DND-41 (cell line): ENCODE measurements at regions not wholly inside any gene's neighbourhood (a gene's known extent, or its start where the extent isn't known, plus 50 kb on each side); places are given as distances from the start of the nearest gene placed in this dataset.

Experiments
- ATAC-seq: fragments of 200-7000 bp; cut with Tn5 transposase; 3 replicates; pipeline ENCODE4 v1.9.1; 2021; ENCODE audit warnings: low read depth; ENCODE audit not compliant: insufficient read depth
- DNase-seq: peaks from one replicate; pipeline ENCODE4 v3.0.0-alpha.2; 2020
- H2AFZ ChIP-seq: 2 replicates; pipeline ENCODE4 v1.6.0; 2012; ENCODE audit warnings: low read depth, low read length
- H3K27ac ChIP-seq: 2 replicates; pipeline ENCODE4 v1.5.1; 2012; ENCODE audit warnings: low read length, inconsistent platforms
- H3K27me3 ChIP-seq: fragments of 200-600 bp; sonication (generic); 2 replicates; pipeline ENCODE4 v1.6.0; 2012; ENCODE audit warnings: low read length, mild to moderate bottlenecking, inconsistent platforms; ENCODE audit not compliant: insufficient read depth, poor library complexity
- H3K36me3 ChIP-seq: 2 replicates; pipeline ENCODE4 v1.5.1; 2012; ENCODE audit warnings: low read length, inconsistent platforms; ENCODE audit not compliant: insufficient read depth
- H3K4me1 ChIP-seq: 2 replicates; pipeline ENCODE4 v1.5.1; 2012; ENCODE audit warnings: mild to moderate bottlenecking, low read length; ENCODE audit not compliant: insufficient read depth
- H3K4me2 ChIP-seq: 2 replicates; pipeline ENCODE4 v1.6.0; 2012; ENCODE audit warnings: mild to moderate bottlenecking, moderate library complexity, low read length, inconsistent platforms; ENCODE audit not compliant: insufficient read depth
- H3K4me3 ChIP-seq, 2 experiments: fragments of 200-600 bp in 1 of 2; shearing (Covaris generic) in 1 of 2; 2 replicates each; pipeline ENCODE4 v1.5.1; 2012 to 2016; ENCODE audit warnings: inconsistent platforms in 2 of 2, low read length in 2 of 2, mild to moderate bottlenecking in 2 of 2, low read depth in 1 of 2, moderate library complexity in 1 of 2
- H3K79me2 ChIP-seq: 2 replicates; pipeline ENCODE4 v1.6.0; 2012; ENCODE audit warnings: low read length, inconsistent platforms; ENCODE audit not compliant: insufficient read depth
- H3K9ac ChIP-seq: 2 replicates; pipeline ENCODE4 v1.6.0; 2012; ENCODE audit warnings: low read depth, mild to moderate bottlenecking, inconsistent platforms, low read length, moderate library complexity
- H3K9me3 ChIP-seq: 2 replicates; pipeline ENCODE4 v1.5.1; 2012; ENCODE audit warnings: low read length, moderate library complexity, mild to moderate bottlenecking, inconsistent platforms; ENCODE audit not compliant: insufficient read depth, severe bottlenecking
- H4K20me1 ChIP-seq: 2 replicates; pipeline ENCODE4 v1.6.0; 2012; ENCODE audit warnings: low read length; ENCODE audit not compliant: insufficient read depth
- CTCF ChIP-seq: IDR thresholded peaks from 2 replicates; pipeline ENCODE4 v1.5.1; 2012; ENCODE audit warnings: borderline replicate concordance, low read length, moderate library complexity, mild to moderate bottlenecking; ENCODE audit not compliant: poor library complexity, severe bottlenecking; ENCODE audit errors: extremely low read depth
- EZH2 ChIP-seq: IDR thresholded peaks from 3 replicates; pipeline ENCODE4 v1.6.1; 2012; ENCODE audit warnings: borderline replicate concordance, low read depth, mild to moderate bottlenecking, moderate library complexity, low read length, inconsistent platforms; ENCODE audit not compliant: severe bottlenecking

DNA sequence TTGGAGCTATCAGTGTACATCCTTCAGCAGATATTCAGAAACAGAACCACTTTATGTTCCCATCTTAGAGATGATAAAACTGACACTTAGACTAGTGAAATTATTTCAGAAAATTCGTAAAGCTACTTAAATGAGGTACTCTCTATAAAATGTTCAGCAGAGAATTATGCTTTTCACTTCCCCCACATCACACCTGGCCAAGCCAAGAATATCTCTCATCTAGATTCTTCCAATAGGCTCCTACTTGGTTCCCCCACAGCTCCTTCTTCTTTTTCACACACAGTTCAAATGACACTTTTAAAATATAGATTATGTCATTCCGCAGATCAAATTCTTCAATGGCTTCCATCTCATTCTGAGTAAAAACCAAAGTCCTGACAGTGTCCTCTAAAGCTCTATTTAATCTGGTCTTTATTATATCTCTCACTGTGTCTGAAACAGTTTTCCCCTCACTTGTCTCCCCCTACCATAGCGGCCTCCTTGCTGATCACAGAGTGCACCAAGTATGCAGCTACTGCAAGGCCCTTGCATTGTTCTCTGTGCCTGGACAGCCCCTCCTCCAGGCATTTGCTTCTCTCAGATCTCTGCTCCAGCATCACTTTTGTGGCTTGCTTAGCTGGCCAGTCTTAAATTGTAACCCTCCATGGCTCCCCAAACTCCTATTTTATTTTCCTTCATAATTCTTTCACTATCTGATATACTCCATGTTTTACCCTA is 736.8 kb upstream of the USP15 start:
- Histone ChIP-seq H3K27ac (no peak overlapping the region), H3K4me3 (no peak overlapping the region), H3K79me2 (no peaks in the 10 kb centered on the region), H3K9me3 (no peaks in the 10 kb centered on the region), H3K9ac (no peak overlapping the region), H3K4me1 (no peaks in the 10 kb centered on the region), H3K27me3 (no peaks in the 10 kb centered on the region), H2AFZ (no peak overlapping the region), H3K36me3 (no peaks in the 10 kb centered on the region), H4K20me1 (no peaks in the 10 kb centered on the region), H3K4me2 (no peak overlapping the region)
- ATAC-seq (no peak), DNase-seq (no peak)
- TF ChIP-seq EZH2 (no peak), CTCF (no peak)

GRCh38 chr12:61524851-61525250 is 735.4 kb upstream of the USP15 start:
- no peaks in the 10 kb centered on the region for H3K79me2 ChIP-seq
- no peaks in the 10 kb centered on the region for H3K9me3 ChIP-seq
- no peak overlapping the region for H3K9ac ChIP-seq
- H3K36me3 ChIP-seq: no peaks in the 10 kb centered on the region
- H3K27ac ChIP-seq: no peak overlapping the region
- TF ChIP-seq CTCF (no peak), EZH2 (no peak)
- no peaks in the 10 kb centered on the region for H3K27me3 ChIP-seq
- H4K20me1 ChIP-seq: no peaks in the 10 kb centered on the region
- DNase-seq (no peak), ATAC-seq (no peak)
- no peak overlapping the region for H3K4me2 ChIP-seq
- no peak overlapping the region for H3K4me3 ChIP-seq
- no peaks in the 10 kb centered on the region for H3K4me1 ChIP-seq
- H2AFZ ChIP-seq: no peak overlapping the region

DNA sequence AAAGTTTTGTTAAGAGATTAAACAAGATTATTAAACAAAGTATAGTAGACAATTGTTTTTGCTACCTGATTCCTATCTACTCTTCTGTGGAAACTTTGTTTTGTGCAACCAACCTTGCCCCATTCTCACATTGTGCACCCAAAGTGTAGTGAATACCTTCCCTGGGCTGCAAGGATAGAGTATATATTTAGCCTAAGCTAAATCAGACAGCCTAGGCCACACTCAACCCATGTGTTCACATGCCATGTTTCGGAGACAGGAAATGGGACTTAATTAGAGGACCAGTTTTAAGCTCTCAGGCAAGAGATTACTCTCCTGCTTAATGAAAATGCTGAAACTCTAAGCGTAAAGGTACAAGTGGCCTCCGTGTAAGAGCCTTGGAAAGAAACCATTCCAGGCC is 734.9 kb upstream of the USP15 start:
- Histone ChIP-seq H2AFZ (no peak overlapping the region), H3K27ac (no peak overlapping the region), H3K36me3 (no peaks in the 10 kb centered on the region), H3K4me1 (no peaks in the 10 kb centered on the region), H3K9me3 (no peaks in the 10 kb centered on the region), H3K27me3 (no peaks in the 10 kb centered on the region), H3K4me3 (no peak overlapping the region), H3K79me2 (no peaks in the 10 kb centered on the region), H3K4me2 (no peak overlapping the region), H3K9ac (no peak overlapping the region), H4K20me1 (no peaks in the 10 kb centered on the region)
- ATAC-seq (no peak), DNase-seq (no peak)
- TF ChIP-seq EZH2: no peak
- TF ChIP-seq CTCF: no peak
